HCT116 (cell line): ENCODE measurements at regions not wholly inside any gene's neighbourhood (a gene's known extent, or its start where the extent isn't known, plus 50 kb on each side); places are given as distances from the start of the nearest gene placed in this dataset.

ENCODE experiments used
- ATAC-seq: fragments of 200-7000 bp; cut with Tn5 transposase; 2 replicates; pipeline ENCODE4 v1.9.1; 2020; ENCODE audit warnings: mild to moderate bottlenecking, moderate library complexity
- BruUV-seq: library from RNA; stranded (reverse); fragments of 400-500 nt; replicated peaks from 2 replicates; lab custom pipeline; 2021; lab: Mats Ljungman, UMichigan
- CTCF ChIA-PET: fragments of 300-600 bp; sonication (Branson Sonifier 250); formaldehyde crosslinking; loops from one replicate; lab custom pipeline; 2021; ENCODE audit warnings: antibody characterized with exemption; lab: Charles Lee
- POLR2A ChIA-PET: fragments of 300-600, 350-600 bp; sonication (Branson Sonifier 250); formaldehyde crosslinking; loops from one replicate; lab custom pipeline; 2021; ENCODE audit warnings: antibody characterized with exemption; lab: Charles Lee
- RAD21 ChIA-PET, 2 experiments: fragments of 300-600 bp; sonication (Branson Sonifier 250); formaldehyde crosslinking; loops; one replicate each; lab custom pipeline; 2023; ENCODE audit warnings: low total read pairs in 2 of 2; ENCODE audit not compliant: uncharacterized antibody in 2 of 2, unreplicated experiment in 2 of 2, low non-redundant PET in 1 of 2; lab: Charles Lee
- DNase-seq: peaks from one replicate; pipeline ENCODE4 v3.0.0-alpha.2; 2010; ENCODE audit warnings: low read depth, low spot score
- H2AFZ ChIP-seq: fragments of 200-600 bp; shearing (Covaris generic), sonication (generic); 2 replicates; pipeline ENCODE4 v1.6.1; 2017; ENCODE audit warnings: low read depth, mixed run types, mixed read lengths, antibody characterized with exemption, low read length; ENCODE audit not compliant: poor library complexity, severe bottlenecking
- H3K27ac ChIP-seq: 2 replicates; pipeline ENCODE4 v1.5.1; 2012; ENCODE audit warnings: low read depth, low read length
- H3K27me3 ChIP-seq: fragments of 200-600 bp; sonication (generic); 2 replicates; pipeline ENCODE4 v1.6.1; 2016; ENCODE audit warnings: mixed run types, low read length, mixed read lengths; ENCODE audit not compliant: insufficient read depth
- H3K36me3 ChIP-seq, 2 experiments: fragments of 200-500 bp in 1 of 2; fragments of 200-600 bp in 1 of 2; sonication (Bioruptor generic) in 1 of 2; sonication (generic) in 1 of 2; 2 replicates each; pipeline versions ENCODE4 v1.5.1 to v1.6.1; 2014 to 2016; ENCODE audit warnings: low read length in 2 of 2, inconsistent platforms in 1 of 2, mixed read lengths in 1 of 2, mixed run types in 1 of 2; ENCODE audit not compliant: insufficient read depth in 2 of 2, control insufficient read depth in 1 of 2
- H3K4me1 ChIP-seq, 2 experiments: fragments of 200-600 bp in 1 of 2; sonication (generic) in 1 of 2; 2 replicates each; pipeline versions ENCODE4 v1.5.1 to v1.6.1; 2012 to 2017; ENCODE audit warnings: low read length in 2 of 2, inconsistent platforms in 1 of 2, mild to moderate bottlenecking in 1 of 2, mixed read lengths in 1 of 2, mixed run types in 1 of 2, moderate library complexity in 1 of 2; ENCODE audit not compliant: insufficient read depth in 2 of 2, control insufficient read depth in 1 of 2
- H3K4me2 ChIP-seq: fragments of 200-600 bp; sonication (generic); 2 replicates; pipeline ENCODE4 v1.6.1; 2017; ENCODE audit warnings: mixed run types, low read length, mixed read lengths
- H3K4me3 ChIP-seq, 2 experiments: fragments of 200-600 bp in 1 of 2; sonication (generic) in 1 of 2; replicated peaks in 1 of 2; 2 replicates each; pipeline ENCODE4 v1.5.1; 2011 to 2016; ENCODE audit warnings: low read length in 2 of 2, control low read depth in 1 of 2, low read depth in 1 of 2, mild to moderate bottlenecking in 1 of 2, mixed read lengths in 1 of 2, mixed run types in 1 of 2
- H3K79me2 ChIP-seq: fragments of 200-600 bp; sonication (generic); 2 replicates; pipeline ENCODE4 v1.6.1; 2017; ENCODE audit warnings: mild to moderate bottlenecking, mixed run types, low read length, moderate library complexity, mixed read lengths; ENCODE audit not compliant: insufficient read depth
- H3K9ac ChIP-seq: fragments of 200-600 bp; sonication (generic); 2 replicates; pipeline ENCODE4 v1.6.1; 2016; ENCODE audit warnings: low read length, mixed read lengths
- H3K9me2 ChIP-seq: fragments of 200-600 bp; sonication (generic), shearing (Covaris generic); 2 replicates; pipeline ENCODE4 v1.6.1; 2017; ENCODE audit warnings: mixed run types, mild to moderate bottlenecking, moderate library complexity; ENCODE audit not compliant: insufficient read depth
- H3K9me3 ChIP-seq, 2 experiments: fragments of 200-500 bp in 1 of 2; fragments of 200-600 bp in 1 of 2; sonication (Bioruptor generic) in 1 of 2; sonication (generic) in 1 of 2; 2 replicates each; pipeline ENCODE4 v1.6.1; 2014 to 2017; ENCODE audit warnings: low read length in 2 of 2, mixed read lengths in 2 of 2, inconsistent platforms in 1 of 2, low read depth in 1 of 2, mild to moderate bottlenecking in 1 of 2, mixed run types in 1 of 2, moderate library complexity in 1 of 2; ENCODE audit not compliant: control insufficient read depth in 1 of 2, insufficient read depth in 1 of 2
- H4K20me1 ChIP-seq: fragments of 200-600 bp; sonication (generic), shearing (Covaris generic); 2 replicates; pipeline ENCODE4 v1.6.1; 2017; ENCODE audit warnings: mixed run types, mild to moderate bottlenecking, moderate library complexity; ENCODE audit not compliant: insufficient read depth
- CEBPB ChIP-seq: IDR thresholded peaks from 2 replicates; pipeline ENCODE4 v1.6.1; 2012; ENCODE audit warnings: low read depth
- EZH2 ChIP-seq: fragments of 200-600 bp; sonication (generic); IDR thresholded peaks from 2 replicates; pipeline ENCODE4 v1.6.1; 2017; ENCODE audit warnings: antibody characterized with exemption, mixed run types
- EZH2phosphoT487 ChIP-seq: fragments of 200-600 bp; IDR thresholded peaks from 2 replicates; pipeline ENCODE4 v1.6.1; 2018; ENCODE audit warnings: antibody characterized with exemption, borderline replicate concordance
- FOSL1 ChIP-seq: IDR thresholded peaks from 2 replicates; pipeline ENCODE4 v1.6.1; 2012; ENCODE audit warnings: low read depth
- POLR2A ChIP-seq: IDR thresholded peaks from 2 replicates; pipeline ENCODE4 v1.7.0; 2011; ENCODE audit warnings: borderline replicate concordance; ENCODE audit not compliant: insufficient read depth, insufficient read length; ENCODE audit errors: extremely low read depth
- POLR2AphosphoS5 ChIP-seq: IDR thresholded peaks from 2 replicates; pipeline ENCODE4 v1.6.1; 2011; ENCODE audit warnings: mild to moderate bottlenecking, low read depth, low read length, moderate library complexity
- RAD21 ChIP-seq: IDR thresholded peaks from 2 replicates; pipeline ENCODE4 v1.6.1; 2012; ENCODE audit warnings: low read depth, mild to moderate bottlenecking
- SP1 ChIP-seq: IDR thresholded peaks from 2 replicates; pipeline ENCODE4 v1.6.1; 2012; ENCODE audit warnings: low read depth
- SRF ChIP-seq: IDR thresholded peaks from 2 replicates; pipeline ENCODE4 v1.6.1; 2012; ENCODE audit warnings: low read depth
- TCF7L2 ChIP-seq: IDR thresholded peaks from 2 replicates; pipeline ENCODE4 v1.7.0; 2011; ENCODE audit warnings: borderline replicate concordance, inconsistent platforms; ENCODE audit not compliant: insufficient read depth, insufficient read length; ENCODE audit errors: extremely low read depth
- ZFX ChIP-seq: fragments of 450-650 bp; IDR thresholded peaks from 2 replicates; pipeline ENCODE4 v1.6.1; 2017
- ZNF274 ChIP-seq: fragments of 200-500 bp; sonication (Bioruptor generic); IDR thresholded peaks from 2 replicates; pipeline ENCODE4 v1.6.1; 2014; ENCODE audit warnings: mild to moderate bottlenecking, low read depth, low read length, inconsistent platforms
- intact Hi-C: fragments of 100-400 bp; cut with micrococcal nuclease; formaldehyde crosslinking; loops from 2 replicates; pipeline ENCODE4 v1.10.0; 2022
- TF ChIP-seq, protein P1 (sequence below), 3 experiments: fragments of 200-600 bp in 1 of 3; sonication (generic) in 1 of 3; IDR thresholded peaks in 2 of 3; conservative IDR thresholded peaks in 1 of 3; 2 replicates each; pipeline ENCODE4 v1.5.1; 2012 to 2017; ENCODE audit warnings: low read depth in 2 of 3, low read length in 2 of 3, antibody characterized with exemption in 1 of 3, borderline replicate concordance in 1 of 3, control low read depth in 1 of 3, mild to moderate bottlenecking in 1 of 3, mixed read lengths in 1 of 3, mixed run types in 1 of 3, moderate library complexity in 1 of 3; ENCODE audit not compliant: insufficient read depth in 1 of 3
- TF ChIP-seq, protein P2 (sequence below): IDR thresholded peaks from 2 replicates; pipeline ENCODE4 v1.6.1; 2011; ENCODE audit warnings: mild to moderate bottlenecking, low read length, moderate library complexity; ENCODE audit not compliant: insufficient replicate concordance; ENCODE audit errors: extremely low read depth
- TF ChIP-seq, protein P3 (sequence below): IDR thresholded peaks from 2 replicates; pipeline ENCODE4 v1.6.1; 2012
- TF ChIP-seq, protein P4 (sequence below): IDR thresholded peaks from 2 replicates; pipeline ENCODE4 v1.6.1; 2012

DNA sequence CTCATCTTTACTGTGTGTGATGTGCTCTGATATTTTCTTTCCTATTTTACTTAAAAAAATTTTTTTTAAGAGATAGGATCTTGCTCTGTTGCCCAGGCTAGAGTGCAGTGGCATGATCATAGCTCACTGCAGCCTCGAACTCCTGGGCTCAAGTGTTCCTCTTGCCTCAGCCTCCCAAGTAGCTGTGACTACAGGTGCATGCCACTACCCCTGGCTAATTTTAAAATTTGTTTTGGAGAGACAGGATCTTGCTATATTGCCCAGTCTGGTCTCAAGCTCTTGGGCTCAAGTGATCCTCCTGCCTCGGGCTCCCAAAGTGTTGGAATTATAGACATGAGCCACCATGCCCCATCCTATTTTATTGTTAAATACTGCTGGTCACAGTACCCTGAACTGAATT, 67.4 kb downstream of the FOXD2 start:
- BruUV-seq = no TSS peak
- RAD21 ChIA-PET = no interaction called here
- Histone ChIP-seq H3K4me1 (no peaks in the 10 kb centered on the region), H3K4me2 (no peak overlapping the region), H2AFZ (no peak overlapping the region), H4K20me1 (no peaks in the 10 kb centered on the region), H3K36me3 (no peaks in the 10 kb centered on the region), H3K4me3 (no peak overlapping the region), H3K27ac (no peak overlapping the region)
- no peak for DNase-seq
- intact Hi-C loops = no loop called here
- CTCF ChIA-PET = no interaction called here
- POLR2A ChIA-PET = no interaction called here
- TF ChIP-seq, protein P1, sequence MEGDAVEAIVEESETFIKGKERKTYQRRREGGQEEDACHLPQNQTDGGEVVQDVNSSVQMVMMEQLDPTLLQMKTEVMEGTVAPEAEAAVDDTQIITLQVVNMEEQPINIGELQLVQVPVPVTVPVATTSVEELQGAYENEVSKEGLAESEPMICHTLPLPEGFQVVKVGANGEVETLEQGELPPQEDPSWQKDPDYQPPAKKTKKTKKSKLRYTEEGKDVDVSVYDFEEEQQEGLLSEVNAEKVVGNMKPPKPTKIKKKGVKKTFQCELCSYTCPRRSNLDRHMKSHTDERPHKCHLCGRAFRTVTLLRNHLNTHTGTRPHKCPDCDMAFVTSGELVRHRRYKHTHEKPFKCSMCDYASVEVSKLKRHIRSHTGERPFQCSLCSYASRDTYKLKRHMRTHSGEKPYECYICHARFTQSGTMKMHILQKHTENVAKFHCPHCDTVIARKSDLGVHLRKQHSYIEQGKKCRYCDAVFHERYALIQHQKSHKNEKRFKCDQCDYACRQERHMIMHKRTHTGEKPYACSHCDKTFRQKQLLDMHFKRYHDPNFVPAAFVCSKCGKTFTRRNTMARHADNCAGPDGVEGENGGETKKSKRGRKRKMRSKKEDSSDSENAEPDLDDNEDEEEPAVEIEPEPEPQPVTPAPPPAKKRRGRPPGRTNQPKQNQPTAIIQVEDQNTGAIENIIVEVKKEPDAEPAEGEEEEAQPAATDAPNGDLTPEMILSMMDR (IDR thresholded peaks at IDR 0.05 in 2 of 3, conservative IDR thresholded peaks at IDR 0.05 in 1 of 3; ENCODE audit: borderline replicate concordance in 1 of 3, insufficient read depth in 1 of 3, low read depth in 2 of 3, low read length in 2 of 3) = no peak
- TF ChIP-seq, protein P2, sequence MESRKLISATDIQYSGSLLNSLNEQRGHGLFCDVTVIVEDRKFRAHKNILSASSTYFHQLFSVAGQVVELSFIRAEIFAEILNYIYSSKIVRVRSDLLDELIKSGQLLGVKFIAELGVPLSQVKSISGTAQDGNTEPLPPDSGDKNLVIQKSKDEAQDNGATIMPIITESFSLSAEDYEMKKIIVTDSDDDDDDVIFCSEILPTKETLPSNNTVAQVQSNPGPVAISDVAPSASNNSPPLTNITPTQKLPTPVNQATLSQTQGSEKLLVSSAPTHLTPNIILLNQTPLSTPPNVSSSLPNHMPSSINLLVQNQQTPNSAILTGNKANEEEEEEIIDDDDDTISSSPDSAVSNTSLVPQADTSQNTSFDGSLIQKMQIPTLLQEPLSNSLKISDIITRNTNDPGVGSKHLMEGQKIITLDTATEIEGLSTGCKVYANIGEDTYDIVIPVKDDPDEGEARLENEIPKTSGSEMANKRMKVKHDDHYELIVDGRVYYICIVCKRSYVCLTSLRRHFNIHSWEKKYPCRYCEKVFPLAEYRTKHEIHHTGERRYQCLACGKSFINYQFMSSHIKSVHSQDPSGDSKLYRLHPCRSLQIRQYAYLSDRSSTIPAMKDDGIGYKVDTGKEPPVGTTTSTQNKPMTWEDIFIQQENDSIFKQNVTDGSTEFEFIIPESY = no peak
- TF ChIP-seq ZNF274 (no peak), EZH2phosphoT487 (no peak), POLR2A (no peak), FOSL1 (no peak), TCF7L2 (no peak), POLR2AphosphoS5 (no peak), EZH2 (no peak), CEBPB (no peak), ZFX (no peak), SRF (no peak), SP1 (no peak), RAD21 (no peak)
- TF ChIP-seq, protein P3, sequence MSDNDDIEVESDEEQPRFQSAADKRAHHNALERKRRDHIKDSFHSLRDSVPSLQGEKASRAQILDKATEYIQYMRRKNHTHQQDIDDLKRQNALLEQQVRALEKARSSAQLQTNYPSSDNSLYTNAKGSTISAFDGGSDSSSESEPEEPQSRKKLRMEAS = no peak
- TF ChIP-seq, protein P4, sequence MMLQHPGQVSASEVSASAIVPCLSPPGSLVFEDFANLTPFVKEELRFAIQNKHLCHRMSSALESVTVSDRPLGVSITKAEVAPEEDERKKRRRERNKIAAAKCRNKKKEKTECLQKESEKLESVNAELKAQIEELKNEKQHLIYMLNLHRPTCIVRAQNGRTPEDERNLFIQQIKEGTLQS = no peak
- TF ChIP-seq, all 23 proteins: peak for 0
- Histone ChIP-seq H3K79me2 (no peaks in the 10 kb centered on the region), H3K9me3 (no peaks in the 10 kb centered on the region), H3K9ac (no peak overlapping the region), H3K9me2 (no peaks in the 10 kb centered on the region), H3K27me3 (no peaks in the 10 kb centered on the region)
- ATAC-seq = no peak
